Activated T-helper 1 cell treated with Interleukin-2 at 50 U/mL for 16 hours (primary cell): ENCODE measurements at regions not wholly inside any gene's neighbourhood (a gene's known extent, or its start where the extent isn't known, plus 50 kb on each side); places are given as distances from the start of the nearest gene placed in this dataset.
"Not testable (repeated sequence)": the region's sequence is repeated elsewhere in the genome, so short reads cannot be mapped to it uniquely, and the experiment has no call there.

ENCODE experiments used
- DNase-seq: peaks from one replicate; pipeline ENCODE4 v3.0.0-alpha.2; 2020; ENCODE audit warnings: low read depth

- no peak for DNase-seq
These were observed 305.2 kb downstream of the RAB38 start for GRCh38 chr11:87870086-87870485.

- DNase-seq: no peak
These were observed 308.3 kb downstream of the RAB38 start for GRCh38 chr11:87866951-87867350.

- DNase-seq: no peak
These were observed 314.2 kb downstream of the RAB38 start for GRCh38 chr11:87861030-87861429.

- DNase-seq: no peak
These were observed 315.6 kb downstream of the RAB38 start for GRCh38 chr11:87859636-87860035.

- no peak for DNase-seq
These were observed 323.4 kb downstream of the RAB38 start for GRCh38 chr11:87851827-87852226.

GRCh38 chr11:87851234-87851633 lies 324.0 kb downstream of the RAB38 start:
- no peak for DNase-seq

GRCh38 chr11:87849216-87849615 lies 326.0 kb downstream of the RAB38 start:
- DNase-seq: no peak

- DNase-seq: no peak
These were observed 334.5 kb downstream of the RAB38 start for GRCh38 chr11:87840786-87841185.

GRCh38 chr11:87832211-87832610 lies 343.0 kb downstream of the RAB38 start:
- DNase-seq: no peak

GRCh38 chr11:87820011-87820410 lies 355.2 kb downstream of the RAB38 start:
- no peak for DNase-seq

GRCh38 chr11:87819151-87819550 lies 356.1 kb downstream of the RAB38 start:
- no peak for DNase-seq

GRCh38 chr11:87812571-87813365 lies 362.5 kb downstream of the RAB38 start:
- DNase-seq: no peak

- no peak for DNase-seq
These were observed 364.8 kb downstream of the RAB38 start for GRCh38 chr11:87810486-87810885.

GRCh38 chr11:87809256-87809655 lies 366.0 kb downstream of the RAB38 start:
- DNase-seq: no peak

GRCh38 chr11:87804176-87804575 lies 371.1 kb downstream of the RAB38 start:
- no peak for DNase-seq

GRCh38 chr11:87803748-87804147 lies 371.5 kb downstream of the RAB38 start:
- DNase-seq: no peak

- not testable (repeated sequence) for DNase-seq
These were observed 390.4 kb downstream of the RAB38 start for GRCh38 chr11:87784862-87785261.

- DNase-seq: no peak
These were observed 395.2 kb downstream of the RAB38 start for GRCh38 chr11:87780068-87780413.

- no peak for DNase-seq
These were observed 395.8 kb downstream of the RAB38 start for GRCh38 chr11:87779276-87780067.

- DNase-seq: no peak
These were observed 396.9 kb downstream of the RAB38 start for GRCh38 chr11:87778357-87778756.

- no peak for DNase-seq
These were observed 400.2 kb downstream of the RAB38 start for GRCh38 chr11:87775036-87775435.

GRCh38 chr11:87769661-87770060 lies 405.6 kb downstream of the RAB38 start:
- DNase-seq: no peak

- no peak for DNase-seq
These were observed 407.6 kb downstream of the RAB38 start for GRCh38 chr11:87767615-87768014.
